Suprapubic skin (tissue), 4 donors: ENCODE measurements at regions not wholly inside any gene's neighbourhood (a gene's known extent, or its start where the extent isn't known, plus 50 kb on each side); places are given as distances from the start of the nearest gene placed in this dataset.

Experiments
- CTCF ChIP-seq, 2 donors: fragments of 200-600 bp in 1 of 2; fragments of 450-650 bp in 1 of 2; sonication (generic) in 1 of 2; IDR thresholded peaks; one replicate each; pipeline ENCODE4 v1.5.1; 2016 to 2019; ENCODE audit warnings: antibody characterized with exemption in 2 of 2, mild to moderate bottlenecking in 1 of 2, moderate library complexity in 1 of 2
- EP300 ChIP-seq: sonication (generic); formaldehyde crosslinking; IDR thresholded peaks from one replicate; pipeline ENCODE4 v1.6.1; 2017; ENCODE audit warnings: antibody characterized with exemption
- POLR2A ChIP-seq, 2 donors: fragments of 450-650 bp; IDR thresholded peaks; one replicate each; pipeline ENCODE4 v1.6.1; 2017; ENCODE audit warnings: antibody characterized with exemption in 2 of 2, mild to moderate bottlenecking in 2 of 2, moderate library complexity in 2 of 2
- POLR2AphosphoS5 ChIP-seq, 3 donors: sonication (generic); formaldehyde crosslinking; IDR thresholded peaks; one replicate each; pipeline ENCODE4 v1.6.1; 2017; ENCODE audit warnings: antibody characterized with exemption in 3 of 3

- TF ChIP-seq POLR2A (IDR thresholded peaks at IDR 0.05) (no peak), CTCF (IDR thresholded peaks at IDR 0.05) (no peak), POLR2AphosphoS5 (IDR thresholded peaks at IDR 0.05) (no peak), EP300 (no peak)
Measured at GRCh38 chr3:74217467-74217866, 397.0 kb downstream of the CNTN3 start.
